ENCODE measurements at regions not wholly inside any gene's neighbourhood (a gene's known extent, or its start where the extent isn't known, plus 50 kb on each side); places are given as distances from the start of the nearest gene placed in this dataset.

DNA sequence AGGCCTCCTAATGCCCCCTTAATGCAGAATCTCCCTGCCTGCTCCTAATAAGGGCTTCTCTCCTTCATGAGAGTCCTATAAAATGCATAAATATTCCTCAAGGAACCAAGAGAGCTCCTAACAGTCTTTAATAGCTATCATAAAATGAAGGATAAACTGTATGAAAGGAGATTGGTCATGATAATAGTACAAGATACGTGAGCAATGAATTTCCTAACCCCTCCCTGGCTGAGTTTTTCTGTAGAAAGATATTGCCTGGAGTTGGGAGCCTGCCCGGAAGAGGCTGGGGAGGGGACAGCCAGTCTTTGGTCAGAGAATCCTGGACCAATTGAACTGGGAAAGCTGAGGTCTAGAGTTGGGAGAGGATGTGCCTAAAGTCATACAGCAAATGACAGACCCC, 321.9 kb upstream of the CDH5 start:
- H3K27me3 ChIP-seq: no peaks in the 10 kb centered on the region
- TF ChIP-seq, protein P1, sequence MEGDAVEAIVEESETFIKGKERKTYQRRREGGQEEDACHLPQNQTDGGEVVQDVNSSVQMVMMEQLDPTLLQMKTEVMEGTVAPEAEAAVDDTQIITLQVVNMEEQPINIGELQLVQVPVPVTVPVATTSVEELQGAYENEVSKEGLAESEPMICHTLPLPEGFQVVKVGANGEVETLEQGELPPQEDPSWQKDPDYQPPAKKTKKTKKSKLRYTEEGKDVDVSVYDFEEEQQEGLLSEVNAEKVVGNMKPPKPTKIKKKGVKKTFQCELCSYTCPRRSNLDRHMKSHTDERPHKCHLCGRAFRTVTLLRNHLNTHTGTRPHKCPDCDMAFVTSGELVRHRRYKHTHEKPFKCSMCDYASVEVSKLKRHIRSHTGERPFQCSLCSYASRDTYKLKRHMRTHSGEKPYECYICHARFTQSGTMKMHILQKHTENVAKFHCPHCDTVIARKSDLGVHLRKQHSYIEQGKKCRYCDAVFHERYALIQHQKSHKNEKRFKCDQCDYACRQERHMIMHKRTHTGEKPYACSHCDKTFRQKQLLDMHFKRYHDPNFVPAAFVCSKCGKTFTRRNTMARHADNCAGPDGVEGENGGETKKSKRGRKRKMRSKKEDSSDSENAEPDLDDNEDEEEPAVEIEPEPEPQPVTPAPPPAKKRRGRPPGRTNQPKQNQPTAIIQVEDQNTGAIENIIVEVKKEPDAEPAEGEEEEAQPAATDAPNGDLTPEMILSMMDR (IDR thresholded peaks at IDR 0.05): no peak
- no peak for TF ChIP-seq EP300 (IDR thresholded peaks at IDR 0.05)
- TF ChIP-seq POLR2AphosphoS5 (IDR thresholded peaks at IDR 0.05): no peak
- no peak for TF ChIP-seq POLR2A (IDR thresholded peaks at IDR 0.05; ENCODE audit: low read depth)

DNA sequence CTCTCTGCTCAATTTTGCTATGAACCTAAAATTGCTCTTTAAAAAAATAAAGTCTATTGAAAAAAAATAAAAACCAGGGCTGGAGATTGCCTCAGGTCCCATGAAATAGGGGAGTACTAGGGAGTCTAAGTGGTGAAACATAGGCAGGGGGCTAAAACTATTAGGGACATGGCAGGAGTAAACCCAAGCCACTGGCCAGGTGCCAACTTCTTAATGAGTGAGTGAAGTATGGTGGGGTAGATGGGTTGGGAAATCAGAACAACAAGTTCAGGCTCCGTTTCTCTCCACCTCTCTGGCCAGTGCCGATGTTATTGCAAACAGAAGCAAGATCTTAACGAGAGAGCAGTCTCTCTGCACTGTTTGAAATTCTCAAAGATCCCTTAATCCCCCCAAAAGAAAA, 322.4 kb upstream of the CDH5 start:
- 85% methylated on average over 3 of the region's 3 CpGs for WGBS
- H3K27ac ChIP-seq (replicated peaks in 1 of 4): no peak overlapping the region
- no peak for DNase-seq (ENCODE audit: extremely low spot score)
- H3K4me1 ChIP-seq: no peaks in the 10 kb centered on the region
- H3K9me3 ChIP-seq: no peaks in the 10 kb centered on the region
- H3K4me3 ChIP-seq: no peak overlapping the region
- no peaks in the 10 kb centered on the region for H3K27me3 ChIP-seq
- H3K36me3 ChIP-seq: no peaks in the 10 kb centered on the region
- intact Hi-C loops (cut with DNase I): no loop called here
- no peak for TF ChIP-seq POLR2AphosphoS5 (IDR thresholded peaks at IDR 0.05)
- TF ChIP-seq EP300 (IDR thresholded peaks at IDR 0.05): no peak
- TF ChIP-seq, protein P1 (IDR thresholded peaks at IDR 0.05): no peak
- no peak for TF ChIP-seq POLR2A (IDR thresholded peaks at IDR 0.05; ENCODE audit: low read depth)

More for the DNA sequence above, 321.9 kb upstream of the CDH5 start:
- WGBS: 66% methylated on average over 2 of the region's 2 CpGs
- Histone ChIP-seq H3K9me3 (no peaks in the 10 kb centered on the region), H3K27ac (replicated peaks in 1 of 4) (no peak overlapping the region), H3K36me3 (no peaks in the 10 kb centered on the region), H3K4me3 (no peak overlapping the region), H3K4me1 (no peaks in the 10 kb centered on the region)
- intact Hi-C loops (cut with DNase I): no loop called here
- no peak for DNase-seq (ENCODE audit: extremely low spot score)

DNA sequence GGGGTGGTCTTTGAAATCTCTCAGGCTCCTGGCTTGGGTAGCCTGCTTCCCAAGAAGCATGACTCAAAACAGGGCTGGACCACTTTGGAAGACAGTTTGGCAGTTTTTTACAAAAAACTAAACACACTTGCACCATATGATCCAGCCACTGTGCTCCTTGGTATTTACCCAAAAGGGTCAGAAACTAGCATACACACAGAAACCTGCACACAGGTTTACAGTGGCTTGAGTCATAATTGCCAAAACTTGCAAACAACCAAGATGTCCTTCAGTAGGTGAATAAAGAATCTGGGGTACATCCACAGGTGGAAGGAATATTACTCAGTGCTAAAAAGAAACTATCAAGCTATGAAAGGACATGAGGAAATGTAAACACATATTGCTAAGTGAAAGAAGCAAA, 323.2 kb upstream of the CDH5 start:
- DNase-seq (ENCODE audit: extremely low spot score): no peak
- intact Hi-C loops (cut with DNase I): no loop called here
- no peak overlapping the region for H3K4me3 ChIP-seq
- no peaks in the 10 kb centered on the region for H3K9me3 ChIP-seq
- TF ChIP-seq, protein P1 (IDR thresholded peaks at IDR 0.05): no peak
- no peaks in the 10 kb centered on the region for H3K36me3 ChIP-seq
- peaks cover 0 to 8% (median 0%) of the 10 kb centered on the region in 4 donors for H3K4me1 ChIP-seq
- H3K27me3 ChIP-seq: no peaks in the 10 kb centered on the region
- no peak overlapping the region for H3K27ac ChIP-seq (replicated peaks in 1 of 4)

DNA sequence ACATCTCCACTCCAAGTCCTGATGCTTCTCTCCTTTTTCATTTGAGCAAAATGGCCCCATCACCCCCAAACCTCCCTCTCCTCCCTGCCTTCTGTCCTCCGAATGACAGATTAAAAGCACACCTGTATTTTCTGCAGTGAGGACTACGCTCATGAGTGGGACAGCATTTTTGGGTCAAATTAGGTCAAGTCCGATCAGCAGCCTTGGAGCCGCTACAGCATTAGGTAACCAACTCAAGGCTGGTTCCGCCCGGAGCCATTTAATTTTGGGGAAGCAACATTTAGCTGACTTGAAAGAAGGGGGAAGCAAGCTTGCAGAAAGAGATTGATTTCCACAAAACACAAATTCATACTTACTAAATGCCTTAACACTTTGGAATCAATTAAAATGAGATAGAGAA, 324.1 kb upstream of the CDH5 start:
- no peak overlapping the region for H3K27ac ChIP-seq (replicated peaks in 1 of 4)
- TF ChIP-seq EP300 (IDR thresholded peaks at IDR 0.05) (no peak), POLR2AphosphoS5 (IDR thresholded peaks at IDR 0.05) (no peak), POLR2A (IDR thresholded peaks at IDR 0.05; ENCODE audit: low read depth) (no peak)
- TF ChIP-seq, protein P1 (IDR thresholded peaks at IDR 0.05): no peak
- H3K36me3 ChIP-seq: no peaks in the 10 kb centered on the region
- peaks cover 6 to 15% (median 8%) of the 10 kb centered on the region in 4 donors for H3K4me1 ChIP-seq
- 87% methylated on average over 6 of the region's 6 CpGs for WGBS
- no peaks in the 10 kb centered on the region for H3K9me3 ChIP-seq
- DNase-seq (ENCODE audit: extremely low spot score): no peak
- intact Hi-C loops (cut with DNase I): no loop called here
- H3K4me3 ChIP-seq: no peak overlapping the region
- no peaks in the 10 kb centered on the region for H3K27me3 ChIP-seq

DNA sequence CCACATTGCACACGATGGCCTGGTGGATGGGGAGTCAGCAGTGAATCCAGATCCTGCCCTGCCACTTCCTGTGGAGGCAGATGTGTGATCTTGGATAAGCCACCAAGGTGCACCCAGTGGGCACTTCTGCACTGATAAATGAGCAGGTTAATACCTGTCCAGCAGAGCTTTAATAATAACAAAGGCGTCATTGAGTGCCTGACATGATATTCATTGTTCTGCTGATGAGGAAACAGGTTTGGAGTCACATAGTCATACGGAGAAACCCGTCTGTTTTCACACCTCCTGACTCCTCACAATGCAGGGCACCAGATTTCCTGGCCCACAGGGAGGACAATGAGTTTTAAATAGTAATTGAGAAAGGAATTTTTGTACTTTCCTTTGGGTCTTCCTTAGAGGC, 324.6 kb upstream of the CDH5 start:
- intact Hi-C loops (cut with DNase I): no loop called here
- no peak for DNase-seq (ENCODE audit: extremely low spot score)
- no peaks in the 10 kb centered on the region for H3K36me3 ChIP-seq
- no peak overlapping the region for H3K4me3 ChIP-seq
- H3K4me1 ChIP-seq: peaks cover 10 to 19% (median 13%) of the 10 kb centered on the region in 4 donors
- WGBS: 80% methylated on average over 4 of the region's 4 CpGs
- no peaks in the 10 kb centered on the region for H3K27me3 ChIP-seq
- TF ChIP-seq POLR2AphosphoS5 (IDR thresholded peaks at IDR 0.05): no peak
- TF ChIP-seq POLR2A (IDR thresholded peaks at IDR 0.05; ENCODE audit: low read depth): no peak
- no peak for TF ChIP-seq EP300 (IDR thresholded peaks at IDR 0.05)
- TF ChIP-seq, protein P1 (IDR thresholded peaks at IDR 0.05): no peak
- no peak overlapping the region for H3K27ac ChIP-seq (replicated peaks in 1 of 4)
- no peaks in the 10 kb centered on the region for H3K9me3 ChIP-seq
